HL-60 (cell line): ENCODE measurements at regions not wholly inside any gene's neighbourhood (a gene's known extent, or its start where the extent isn't known, plus 50 kb on each side); places are given as distances from the start of the nearest gene placed in this dataset.

Experiments used
- DNase-seq, 2 experiments: peaks; one replicate each; pipeline ENCODE4 v3.0.0-alpha.2; 2010 to 2020; ENCODE audit warnings: low read depth in 1 of 2, low spot score in 1 of 2
- H3K27ac ChIP-seq: fragments of 250-450 bp; sonication (Bioruptor Pico); replicated peaks from 2 replicates; pipeline ENCODE4 v1.5.1; 2020; ENCODE audit warnings: mild to moderate bottlenecking, moderate library complexity
- H3K27me3 ChIP-seq: fragments of 250-450 bp; sonication (Bioruptor Pico); 2 replicates; pipeline ENCODE4 v1.5.1; 2021; ENCODE audit warnings: mild to moderate bottlenecking, moderate library complexity; ENCODE audit not compliant: insufficient read depth, poor library complexity, severe bottlenecking
- H3K4me3 ChIP-seq: replicated peaks from 2 replicates; pipeline ENCODE4 v1.5.1; 2011; ENCODE audit warnings: mild to moderate bottlenecking, control low read depth, low read length; ENCODE audit not compliant: insufficient read depth
- GABPA ChIP-seq: IDR thresholded peaks from 2 replicates; pipeline ENCODE4 v1.6.1; 2012; ENCODE audit warnings: low read depth
- POLR2AphosphoS5 ChIP-seq: IDR thresholded peaks from 2 replicates; pipeline ENCODE4 v1.6.1; 2012; ENCODE audit warnings: low read depth
- SPI1 ChIP-seq: IDR thresholded peaks from 2 replicates; pipeline ENCODE4 v1.6.1; 2012; ENCODE audit warnings: low read depth, mild to moderate bottlenecking, borderline replicate concordance
- TF ChIP-seq, protein P1 (sequence below): IDR thresholded peaks from 2 replicates; pipeline ENCODE4 v1.6.1; 2012; ENCODE audit warnings: low read depth; ENCODE audit not compliant: insufficient replicate concordance
- TF ChIP-seq, protein P2 (sequence below): IDR thresholded peaks from one replicate; pipeline ENCODE4 v1.5.1; 2011; ENCODE audit warnings: low read length, control low read depth, inconsistent platforms; ENCODE audit not compliant: insufficient read depth

GRCh38 chr6:164911873-164912580 is 397.4 kb downstream of the C6orf118 start:
- H3K27me3 ChIP-seq: no peaks in the 10 kb centered on the region
- TF ChIP-seq, protein P1, sequence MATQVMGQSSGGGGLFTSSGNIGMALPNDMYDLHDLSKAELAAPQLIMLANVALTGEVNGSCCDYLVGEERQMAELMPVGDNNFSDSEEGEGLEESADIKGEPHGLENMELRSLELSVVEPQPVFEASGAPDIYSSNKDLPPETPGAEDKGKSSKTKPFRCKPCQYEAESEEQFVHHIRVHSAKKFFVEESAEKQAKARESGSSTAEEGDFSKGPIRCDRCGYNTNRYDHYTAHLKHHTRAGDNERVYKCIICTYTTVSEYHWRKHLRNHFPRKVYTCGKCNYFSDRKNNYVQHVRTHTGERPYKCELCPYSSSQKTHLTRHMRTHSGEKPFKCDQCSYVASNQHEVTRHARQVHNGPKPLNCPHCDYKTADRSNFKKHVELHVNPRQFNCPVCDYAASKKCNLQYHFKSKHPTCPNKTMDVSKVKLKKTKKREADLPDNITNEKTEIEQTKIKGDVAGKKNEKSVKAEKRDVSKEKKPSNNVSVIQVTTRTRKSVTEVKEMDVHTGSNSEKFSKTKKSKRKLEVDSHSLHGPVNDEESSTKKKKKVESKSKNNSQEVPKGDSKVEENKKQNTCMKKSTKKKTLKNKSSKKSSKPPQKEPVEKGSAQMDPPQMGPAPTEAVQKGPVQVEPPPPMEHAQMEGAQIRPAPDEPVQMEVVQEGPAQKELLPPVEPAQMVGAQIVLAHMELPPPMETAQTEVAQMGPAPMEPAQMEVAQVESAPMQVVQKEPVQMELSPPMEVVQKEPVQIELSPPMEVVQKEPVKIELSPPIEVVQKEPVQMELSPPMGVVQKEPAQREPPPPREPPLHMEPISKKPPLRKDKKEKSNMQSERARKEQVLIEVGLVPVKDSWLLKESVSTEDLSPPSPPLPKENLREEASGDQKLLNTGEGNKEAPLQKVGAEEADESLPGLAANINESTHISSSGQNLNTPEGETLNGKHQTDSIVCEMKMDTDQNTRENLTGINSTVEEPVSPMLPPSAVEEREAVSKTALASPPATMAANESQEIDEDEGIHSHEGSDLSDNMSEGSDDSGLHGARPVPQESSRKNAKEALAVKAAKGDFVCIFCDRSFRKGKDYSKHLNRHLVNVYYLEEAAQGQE: no peak
- TF ChIP-seq GABPA: no peak
- no peak for TF ChIP-seq POLR2AphosphoS5
- TF ChIP-seq, protein P2, sequence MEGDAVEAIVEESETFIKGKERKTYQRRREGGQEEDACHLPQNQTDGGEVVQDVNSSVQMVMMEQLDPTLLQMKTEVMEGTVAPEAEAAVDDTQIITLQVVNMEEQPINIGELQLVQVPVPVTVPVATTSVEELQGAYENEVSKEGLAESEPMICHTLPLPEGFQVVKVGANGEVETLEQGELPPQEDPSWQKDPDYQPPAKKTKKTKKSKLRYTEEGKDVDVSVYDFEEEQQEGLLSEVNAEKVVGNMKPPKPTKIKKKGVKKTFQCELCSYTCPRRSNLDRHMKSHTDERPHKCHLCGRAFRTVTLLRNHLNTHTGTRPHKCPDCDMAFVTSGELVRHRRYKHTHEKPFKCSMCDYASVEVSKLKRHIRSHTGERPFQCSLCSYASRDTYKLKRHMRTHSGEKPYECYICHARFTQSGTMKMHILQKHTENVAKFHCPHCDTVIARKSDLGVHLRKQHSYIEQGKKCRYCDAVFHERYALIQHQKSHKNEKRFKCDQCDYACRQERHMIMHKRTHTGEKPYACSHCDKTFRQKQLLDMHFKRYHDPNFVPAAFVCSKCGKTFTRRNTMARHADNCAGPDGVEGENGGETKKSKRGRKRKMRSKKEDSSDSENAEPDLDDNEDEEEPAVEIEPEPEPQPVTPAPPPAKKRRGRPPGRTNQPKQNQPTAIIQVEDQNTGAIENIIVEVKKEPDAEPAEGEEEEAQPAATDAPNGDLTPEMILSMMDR: no peak
- TF ChIP-seq SPI1: no peak
- H3K4me3 ChIP-seq: no peak overlapping the region
- no peak overlapping the region for H3K27ac ChIP-seq
- DNase-seq: no peak

- Histone ChIP-seq H3K27ac (no peak overlapping the region), H3K27me3 (no peaks in the 10 kb centered on the region), H3K4me3 (no peak overlapping the region)
- DNase-seq: no peak
- TF ChIP-seq, protein P1: no peak
- TF ChIP-seq, protein P2: no peak
- TF ChIP-seq POLR2AphosphoS5 (no peak), SPI1 (no peak), GABPA (no peak)
Observed at GRCh38 chr6:164911151-164911550, 398.3 kb downstream of the C6orf118 start.

DNA sequence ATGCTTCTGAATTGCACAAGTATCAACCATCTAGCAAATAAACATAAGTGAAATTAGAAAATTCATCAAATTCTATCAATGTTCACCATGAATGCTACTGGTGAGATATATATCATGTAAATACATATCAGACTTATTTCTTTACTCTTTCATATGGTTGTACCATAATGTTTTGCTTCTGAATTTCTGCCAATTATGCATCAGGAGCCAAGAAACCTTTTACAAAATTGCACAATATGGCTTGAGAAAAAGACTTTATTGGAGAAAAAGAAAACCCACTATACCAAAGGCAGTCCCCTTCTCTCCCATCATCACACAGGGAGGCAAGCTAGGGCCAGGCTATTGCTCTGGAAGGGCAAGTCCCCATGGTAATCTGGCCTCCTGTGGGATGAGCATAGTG is 402.6 kb downstream of the C6orf118 start:
- Histone ChIP-seq H3K27ac (no peak overlapping the region), H3K27me3 (no peaks in the 10 kb centered on the region), H3K4me3 (no peak overlapping the region)
- no peak for DNase-seq
- TF ChIP-seq, protein P2: no peak
- TF ChIP-seq POLR2AphosphoS5 (no peak), GABPA (no peak)
- TF ChIP-seq, protein P1: no peak
